ENCODE measurements at regions not wholly inside any gene's neighbourhood (a gene's known extent, or its start where the extent isn't known, plus 50 kb on each side); places are given as distances from the start of the nearest gene placed in this dataset.

- ChIA-PET POLR2A (ENCODE audit: unreplicated experiment) (no interaction called here), CTCF (no interaction called here)
- no peaks in the 10 kb centered on the region for H3K9me3 ChIP-seq (ENCODE audit: insufficient read depth, low read depth)
- H4K20me1 ChIP-seq (ENCODE audit: insufficient read depth), result 0 out of 2 replicates have a peak, but pooled peaks cover 3% of the 10 kb centered on the region
- H3K4me3 ChIP-seq, result no peak overlapping the region
- no peaks in the 10 kb centered on the region for H3K9me2 ChIP-seq (ENCODE audit: insufficient read depth)
- TF ChIP-seq EZH2 (IDR thresholded peaks at IDR 0.05; ENCODE audit: low read depth), result no peak
- TF ChIP-seq CTCF (conservative IDR thresholded peaks at IDR 0.05), result no peak
- H3K36me3 ChIP-seq (ENCODE audit: low read depth), result no peaks in the 10 kb centered on the region
- intact Hi-C loops (cut with micrococcal nuclease; ENCODE audit: unreplicated experiment), result no loop called here
- no peaks in the 10 kb centered on the region for H3F3A ChIP-seq (ENCODE audit: insufficient read depth, low read depth)
- H3K27me3 ChIP-seq (ENCODE audit: insufficient read depth, low read depth), result no peaks in the 10 kb centered on the region
- H3K27ac ChIP-seq, result no peak overlapping the region
- BruUV-seq (replicated peaks), result no TSS peak
- peak in 1 of 2 experiments; percentile 69 for DNase-seq
- H3K4me2 ChIP-seq, result no peak overlapping the region
- H3K79me2 ChIP-seq (ENCODE audit: low read depth), result no peaks in the 10 kb centered on the region
- no peak overlapping the region for H2AFZ ChIP-seq
- no peaks in the 10 kb centered on the region; the same call in 1 of the 2 replicates for H3K4me1 ChIP-seq (replicated peaks; ENCODE audit: insufficient read depth)
These were observed 167.8 kb upstream of the IQSEC1 start for GRCh38 chr3:13240928-13241618.

GRCh38 chr3:13239467-13239760 lies 166.2 kb upstream of the IQSEC1 start:
- BruUV-seq (replicated peaks), result no TSS peak
- H3K4me2 ChIP-seq, result no peak overlapping the region
- POLR2A ChIA-PET (ENCODE audit: unreplicated experiment), result no interaction called here
- H3K27ac ChIP-seq, result no peak overlapping the region
- H3K4me3 ChIP-seq, result no peak overlapping the region
- CTCF ChIA-PET, result no interaction called here
- H3K79me2 ChIP-seq (ENCODE audit: low read depth), result no peaks in the 10 kb centered on the region
- no peaks in the 10 kb centered on the region for H3K27me3 ChIP-seq (ENCODE audit: insufficient read depth, low read depth)
- intact Hi-C loops (cut with micrococcal nuclease; ENCODE audit: unreplicated experiment), result no loop called here
- no peaks in the 10 kb centered on the region for H4K20me1 ChIP-seq (ENCODE audit: insufficient read depth)
- no peak overlapping the region for H2AFZ ChIP-seq
- no peaks in the 10 kb centered on the region for H3K9me2 ChIP-seq (ENCODE audit: insufficient read depth)
- no peaks in the 10 kb centered on the region for H3K9me3 ChIP-seq (ENCODE audit: insufficient read depth, low read depth)
- no peaks in the 10 kb centered on the region for H3K36me3 ChIP-seq (ENCODE audit: low read depth)
- H3F3A ChIP-seq (ENCODE audit: insufficient read depth, low read depth), result no peaks in the 10 kb centered on the region
- H3K4me1 ChIP-seq (replicated peaks; ENCODE audit: insufficient read depth), result peaks cover 12% of the 10 kb centered on the region
- no peak for DNase-seq
- TF ChIP-seq EZH2 (IDR thresholded peaks at IDR 0.05; ENCODE audit: low read depth), result no peak
- no peak for TF ChIP-seq CTCF (conservative IDR thresholded peaks at IDR 0.05)

- TF ChIP-seq EZH2 (IDR thresholded peaks at IDR 0.05; ENCODE audit: low read depth) (no peak), CTCF (conservative IDR thresholded peaks at IDR 0.05) (no peak)
- no peaks in the 10 kb centered on the region for H3K9me3 ChIP-seq (ENCODE audit: insufficient read depth, low read depth)
- no peaks in the 10 kb centered on the region for H3K27me3 ChIP-seq (ENCODE audit: insufficient read depth, low read depth)
- intact Hi-C loops (cut with micrococcal nuclease; ENCODE audit: unreplicated experiment), result no loop called here
- no peaks in the 10 kb centered on the region for H3K9me2 ChIP-seq (ENCODE audit: insufficient read depth)
- ChIA-PET CTCF (no interaction called here), POLR2A (ENCODE audit: unreplicated experiment) (no interaction called here)
- H3K4me2 ChIP-seq, result no peak overlapping the region
- DNase-seq, result no peak
- H4K20me1 ChIP-seq (ENCODE audit: insufficient read depth), result no peaks in the 10 kb centered on the region
- no peaks in the 10 kb centered on the region for H3F3A ChIP-seq (ENCODE audit: insufficient read depth, low read depth)
- peaks cover 12% of the 10 kb centered on the region for H3K4me1 ChIP-seq (replicated peaks; ENCODE audit: insufficient read depth)
- H3K36me3 ChIP-seq (ENCODE audit: low read depth), result no peaks in the 10 kb centered on the region
- H3K27ac ChIP-seq, result no peak overlapping the region
- no peaks in the 10 kb centered on the region for H3K79me2 ChIP-seq (ENCODE audit: low read depth)
- no peak overlapping the region for H3K4me3 ChIP-seq
- no peak overlapping the region for H2AFZ ChIP-seq
- no TSS peak for BruUV-seq (replicated peaks)
These were observed 165.6 kb upstream of the IQSEC1 start for GRCh38 chr3:13238687-13239466.
